ENCODE measurements at regions not wholly inside any gene's neighbourhood (a gene's known extent, or its start where the extent isn't known, plus 50 kb on each side); places are given as distances from the start of the nearest gene placed in this dataset.
A peak's percentile ranks its signal among the peaks of the same experiment; 100 is the strongest.
"Not testable (repeated sequence)": the region's sequence is repeated elsewhere in the genome, so short reads cannot be mapped to it uniquely, and the experiment has no call there.

GRCh38 chr5:118518720-118519119, 469.6 kb downstream of the DTWD2 start:
- no peak for TF ChIP-seq EZH2 (IDR thresholded peaks at IDR 0.05; ENCODE audit: low read depth)
- no peak for TF ChIP-seq CTCF (conservative IDR thresholded peaks at IDR 0.05)
- H2AFZ ChIP-seq: no peak overlapping the region; the same call in 1 of the 2 replicates
- H3F3A ChIP-seq (ENCODE audit: insufficient read depth, low read depth): no peaks in the 10 kb centered on the region
- H3K27ac ChIP-seq: no peak overlapping the region
- no TSS peak for BruUV-seq (replicated peaks)
- POLR2A ChIA-PET (ENCODE audit: unreplicated experiment): no interaction called here
- CTCF ChIA-PET: no interaction called here
- intact Hi-C loops (cut with micrococcal nuclease; ENCODE audit: unreplicated experiment): no loop called here
- no peaks in the 10 kb centered on the region for H4K20me1 ChIP-seq (ENCODE audit: insufficient read depth)
- no peak for DNase-seq
- H3K27me3 ChIP-seq (ENCODE audit: insufficient read depth, low read depth): peaks cover 4% of the 10 kb centered on the region; the same call in 1 of the 2 replicates
- H3K79me2 ChIP-seq (ENCODE audit: low read depth): no peaks in the 10 kb centered on the region
- no peak overlapping the region for H3K4me3 ChIP-seq
- no peaks in the 10 kb centered on the region for H3K9me2 ChIP-seq (ENCODE audit: insufficient read depth)
- no peak overlapping the region for H3K4me2 ChIP-seq
- no peaks in the 10 kb centered on the region for H3K36me3 ChIP-seq (ENCODE audit: low read depth)
- H3K4me1 ChIP-seq (replicated peaks; ENCODE audit: insufficient read depth): no peaks in the 10 kb centered on the region
- H3K9me3 ChIP-seq (ENCODE audit: insufficient read depth, low read depth): no peaks in the 10 kb centered on the region

- intact Hi-C loops (cut with micrococcal nuclease; ENCODE audit: unreplicated experiment): no loop called here
- Histone ChIP-seq H3K79me2 (ENCODE audit: low read depth) (no peaks in the 10 kb centered on the region), H2AFZ (no peak overlapping the region), H3K36me3 (ENCODE audit: low read depth) (no peaks in the 10 kb centered on the region), H3K9me3 (ENCODE audit: insufficient read depth, low read depth) (no peaks in the 10 kb centered on the region), H4K20me1 (ENCODE audit: insufficient read depth) (no peaks in the 10 kb centered on the region), H3K27me3 (ENCODE audit: insufficient read depth, low read depth) (no peaks in the 10 kb centered on the region), H3K27ac (no peak overlapping the region), H3K4me3 (no peak overlapping the region), H3K4me1 (replicated peaks; ENCODE audit: insufficient read depth) (no peaks in the 10 kb centered on the region), H3K9me2 (ENCODE audit: insufficient read depth) (no peaks in the 10 kb centered on the region), H3F3A (ENCODE audit: insufficient read depth, low read depth) (no peaks in the 10 kb centered on the region), H3K4me2 (no peak overlapping the region)
- POLR2A ChIA-PET (ENCODE audit: unreplicated experiment): no interaction called here
- CTCF ChIA-PET: no interaction called here
- DNase-seq: no peak
- TF ChIP-seq CTCF (conservative IDR thresholded peaks at IDR 0.05) (no peak), EZH2 (IDR thresholded peaks at IDR 0.05; ENCODE audit: low read depth) (no peak)
- no TSS peak for BruUV-seq (replicated peaks)
Observed at GRCh38 chr5:118511846-118512245, 476.5 kb downstream of the DTWD2 start.

GRCh38 chr5:118506217-118506852, 482.0 kb downstream of the DTWD2 start:
- TF ChIP-seq EZH2 (IDR thresholded peaks at IDR 0.05; ENCODE audit: low read depth): no peak
- no peaks in the 10 kb centered on the region for H3K9me3 ChIP-seq (ENCODE audit: insufficient read depth, low read depth)
- H3K36me3 ChIP-seq (ENCODE audit: low read depth): no peaks in the 10 kb centered on the region
- no peaks in the 10 kb centered on the region for H3K79me2 ChIP-seq (ENCODE audit: low read depth)
- no peaks in the 10 kb centered on the region for H3K27me3 ChIP-seq (ENCODE audit: insufficient read depth, low read depth)
- no peak for DNase-seq
- H3K4me1 ChIP-seq (replicated peaks; ENCODE audit: insufficient read depth): no peaks in the 10 kb centered on the region
- H4K20me1 ChIP-seq (ENCODE audit: insufficient read depth): no peaks in the 10 kb centered on the region
- POLR2A ChIA-PET (ENCODE audit: unreplicated experiment): no interaction called here
- H3K4me3 ChIP-seq: no peak overlapping the region
- H3K4me2 ChIP-seq: no peak overlapping the region
- H3K9me2 ChIP-seq (ENCODE audit: insufficient read depth): no peaks in the 10 kb centered on the region
- no peak overlapping the region for H3K27ac ChIP-seq
- CTCF ChIA-PET: no interaction called here
- BruUV-seq (replicated peaks): no TSS peak
- H3F3A ChIP-seq (ENCODE audit: insufficient read depth, low read depth): no peaks in the 10 kb centered on the region
- intact Hi-C loops (cut with micrococcal nuclease; ENCODE audit: unreplicated experiment): no loop called here
- no peak overlapping the region for H2AFZ ChIP-seq

GRCh38 chr5:118502232-118502631, 486.1 kb downstream of the DTWD2 start:
- H3K9me3 ChIP-seq (ENCODE audit: insufficient read depth, low read depth); intact Hi-C loops (cut with micrococcal nuclease; ENCODE audit: unreplicated experiment); H3F3A ChIP-seq (ENCODE audit: insufficient read depth, low read depth); H3K79me2 ChIP-seq (ENCODE audit: low read depth); POLR2A ChIA-PET (ENCODE audit: unreplicated experiment); BruUV-seq (replicated peaks); H4K20me1 ChIP-seq (ENCODE audit: insufficient read depth); H3K36me3 ChIP-seq (ENCODE audit: low read depth); CTCF ChIA-PET; DNase-seq; H3K27ac ChIP-seq; H3K27me3 ChIP-seq (ENCODE audit: insufficient read depth, low read depth); H3K9me2 ChIP-seq (ENCODE audit: insufficient read depth); H3K4me1 ChIP-seq (replicated peaks; ENCODE audit: insufficient read depth): not testable (repeated sequence)
- Histone ChIP-seq H2AFZ (peak overlapping the region; percentile 39; the same call in 1 of the 2 replicates), H3K4me2 (peak overlapping the region; percentile 53), H3K4me3 (peak overlapping the region; percentile 35; the same call in 1 of the 2 replicates)
